8988T (cell line): ENCODE measurements at regions not wholly inside any gene's neighbourhood (a gene's known extent, or its start where the extent isn't known, plus 50 kb on each side); places are given as distances from the start of the nearest gene placed in this dataset.

Experiments
- DNase-seq: peaks from one replicate; pipeline ENCODE4 v3.0.0; 2011

DNA sequence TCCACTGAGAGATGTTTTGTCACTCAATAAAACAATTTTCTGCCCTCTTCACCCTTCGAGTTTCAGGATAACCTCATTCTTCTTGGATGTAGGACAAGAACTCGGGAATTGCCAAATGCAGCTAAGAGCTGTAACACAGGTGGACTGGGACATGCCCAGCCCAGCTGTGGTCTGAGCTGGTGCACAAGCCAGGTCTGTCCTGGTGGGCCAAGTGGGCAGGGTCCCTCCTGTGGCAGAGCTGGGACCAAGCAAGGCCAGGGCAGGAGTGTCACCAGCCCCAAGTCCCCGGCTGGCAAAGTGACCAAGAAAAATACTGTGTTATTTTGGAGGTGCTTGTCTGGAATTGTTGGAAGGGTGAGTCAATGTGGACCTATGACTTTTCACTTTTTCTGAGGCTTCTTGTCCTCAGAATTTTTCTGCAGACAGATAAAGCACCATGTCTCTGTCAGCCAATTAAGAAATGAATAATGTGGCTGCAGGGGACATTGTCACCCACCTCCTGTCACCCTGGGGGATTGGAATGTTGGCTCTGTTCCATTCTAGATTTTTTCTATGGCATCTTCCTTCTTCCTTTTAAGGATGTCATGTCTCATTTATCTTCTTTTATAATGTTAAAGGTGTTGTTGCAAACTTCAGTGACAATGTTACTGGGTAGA is 645.2 kb upstream of the EPHA6 start:
- DNase-seq: no peak

DNA sequence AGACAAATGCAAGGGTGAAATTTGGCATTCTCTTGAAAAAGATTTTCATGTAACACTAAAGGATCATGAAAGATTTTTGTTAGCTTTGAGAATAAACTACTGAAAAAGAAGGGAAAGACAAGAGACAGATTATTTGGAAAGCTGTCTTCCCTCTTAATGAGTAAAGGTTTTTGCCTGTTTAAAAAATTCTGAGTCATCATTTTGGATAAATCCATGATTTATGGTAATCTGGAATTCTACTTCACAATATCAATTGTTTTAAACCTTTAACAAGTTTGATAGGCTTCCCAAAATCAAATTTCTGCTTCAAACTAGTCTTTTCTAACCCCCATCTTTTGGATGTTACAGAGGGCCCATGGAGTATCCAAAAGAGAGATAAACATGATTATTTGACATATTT is 641.5 kb upstream of the EPHA6 start:
- DNase-seq: no peak

GRCh38 chr3:96175500-96175899 is 638.9 kb upstream of the EPHA6 start:
- DNase-seq: no peak

- DNase-seq: no peak
Observed at GRCh38 chr3:96182756-96183155, 631.6 kb upstream of the EPHA6 start.

DNA sequence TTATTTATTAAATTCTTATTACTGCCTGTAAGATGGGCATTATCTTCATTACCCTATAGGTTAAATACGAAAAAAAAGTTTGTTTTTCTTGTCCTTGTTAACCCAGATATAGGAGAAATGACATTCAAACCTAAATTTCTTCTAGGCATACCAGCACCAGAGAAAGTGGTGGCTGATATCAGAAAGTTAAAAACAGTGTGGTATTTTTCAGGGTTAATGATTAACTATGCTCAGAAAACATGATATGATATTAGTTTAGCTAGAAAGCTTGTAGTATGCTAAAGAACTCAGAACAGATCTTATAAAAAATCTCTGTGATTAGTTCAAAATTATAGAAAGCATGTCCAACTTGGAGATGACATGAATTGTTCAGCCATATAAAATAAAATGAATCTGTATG is 630.5 kb upstream of the EPHA6 start:
- no peak for DNase-seq

GRCh38 chr3:96190024-96190616 is 624.3 kb upstream of the EPHA6 start:
- DNase-seq: no peak

GRCh38 chr3:96192966-96193550 is 621.3 kb upstream of the EPHA6 start:
- no peak for DNase-seq

GRCh38 chr3:96200897-96201296 is 613.5 kb upstream of the EPHA6 start:
- DNase-seq: no peak

DNA sequence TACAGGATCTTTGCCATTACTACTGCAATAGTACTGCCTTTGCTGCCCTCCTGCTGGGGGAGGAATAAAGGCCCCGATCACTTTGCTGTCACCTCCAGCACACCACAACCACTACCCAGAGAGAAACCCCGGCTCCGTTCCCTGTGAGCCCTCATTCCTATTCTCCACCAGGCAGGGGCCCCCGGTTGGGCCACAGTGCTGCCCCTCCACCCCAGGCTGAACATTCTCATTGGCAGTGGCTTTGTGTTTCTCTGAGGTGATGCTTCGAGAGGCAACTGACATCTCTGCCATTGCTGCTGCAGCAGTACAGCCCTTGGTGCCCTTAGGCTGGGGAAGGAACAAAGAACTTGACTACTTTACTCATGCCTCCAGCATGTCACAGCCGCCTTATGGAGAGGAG is 612.9 kb upstream of the EPHA6 start:
- no peak for DNase-seq

GRCh38 chr3:96202181-96202580 is 612.2 kb upstream of the EPHA6 start:
- DNase-seq: no peak

GRCh38 chr3:96209699-96210098 is 604.7 kb upstream of the EPHA6 start:
- DNase-seq: no peak

GRCh38 chr3:96213393-96213792 is 601.0 kb upstream of the EPHA6 start:
- DNase-seq: no peak

- no peak for DNase-seq
Observed at GRCh38 chr3:96214941-96215340, 599.5 kb upstream of the EPHA6 start.

DNA sequence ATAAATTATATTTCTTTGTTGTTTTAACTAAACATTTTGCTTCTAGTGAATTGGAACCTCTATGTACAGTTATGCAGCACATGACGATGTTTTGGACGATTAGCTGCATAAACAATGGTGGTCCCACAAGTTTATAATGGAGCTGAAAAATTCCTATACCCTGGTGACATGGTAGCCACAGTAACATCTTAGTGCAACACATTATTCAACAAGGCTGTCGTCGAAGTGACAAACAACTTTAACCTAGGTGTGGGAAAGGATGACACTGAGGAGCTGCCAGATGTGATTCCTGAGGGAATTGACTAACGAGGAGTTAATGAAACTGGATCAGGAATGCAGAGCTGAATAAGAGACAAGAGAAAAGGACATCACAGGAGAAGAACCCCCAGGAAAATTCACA is 588.9 kb upstream of the EPHA6 start:
- DNase-seq: no peak

DNA sequence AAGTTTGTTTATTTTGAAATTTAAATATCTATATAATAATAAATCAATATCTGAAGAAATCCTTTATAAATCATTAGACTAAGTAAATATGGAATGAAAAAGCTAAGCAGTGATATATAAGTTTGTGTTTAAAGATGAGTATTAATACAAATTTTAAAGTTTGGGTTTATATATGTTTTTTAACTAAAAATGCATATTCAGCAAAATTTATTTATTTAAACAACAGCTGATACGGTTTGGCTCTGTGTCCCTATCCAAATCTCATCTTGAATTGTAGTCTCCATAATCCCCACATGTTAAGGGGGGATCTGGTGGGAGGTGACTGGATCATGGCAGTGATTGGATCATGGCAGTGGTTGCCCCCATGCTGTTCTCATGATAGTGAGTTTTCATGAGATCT is 580.7 kb upstream of the EPHA6 start:
- DNase-seq: no peak

GRCh38 chr3:96236522-96236921 is 577.9 kb upstream of the EPHA6 start:
- DNase-seq: no peak

DNA sequence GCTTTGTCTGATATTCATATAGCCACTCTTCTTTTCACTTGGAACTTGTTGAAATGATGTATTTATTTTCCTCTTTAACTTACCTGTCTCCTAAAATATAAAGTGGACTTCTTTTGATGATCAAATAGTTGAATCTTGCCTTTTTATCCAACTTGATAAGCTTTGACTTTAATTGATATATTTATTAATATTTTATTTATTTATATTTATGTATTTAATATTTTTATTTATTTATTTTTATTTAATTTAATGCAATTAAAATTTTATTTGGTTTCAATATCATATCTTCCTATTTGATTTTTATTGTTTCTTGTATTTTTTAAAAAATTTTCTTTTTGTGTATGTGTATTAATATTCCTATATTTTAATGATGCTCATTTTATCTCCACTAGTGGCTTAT is 555.1 kb upstream of the EPHA6 start:
- DNase-seq: no peak

- DNase-seq: no peak
Observed at GRCh38 chr3:96264701-96265100, 549.7 kb upstream of the EPHA6 start.

GRCh38 chr3:96266395-96267190 is 547.8 kb upstream of the EPHA6 start:
- DNase-seq: no peak

GRCh38 chr3:96267577-96267976 is 546.8 kb upstream of the EPHA6 start:
- DNase-seq: no peak

DNA sequence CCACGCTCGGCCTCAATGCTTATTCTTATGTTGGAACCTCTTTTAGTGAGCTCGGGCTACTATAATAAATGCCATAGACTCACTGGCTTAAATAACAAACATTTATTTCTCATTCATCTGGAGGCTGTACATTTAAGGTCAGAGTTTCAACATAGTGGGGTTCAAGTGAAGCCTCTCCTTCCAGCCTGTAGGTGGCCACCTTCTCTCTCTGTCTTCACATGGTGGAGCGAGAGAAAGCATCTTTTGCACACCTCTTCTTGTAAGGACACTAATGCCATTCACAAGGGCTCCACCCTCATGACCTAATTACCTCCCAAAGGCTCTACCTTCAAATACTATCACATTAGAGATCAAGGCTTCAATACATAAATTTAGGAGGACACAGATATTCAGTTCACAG is 520.3 kb upstream of the EPHA6 start:
- no peak for DNase-seq

DNA sequence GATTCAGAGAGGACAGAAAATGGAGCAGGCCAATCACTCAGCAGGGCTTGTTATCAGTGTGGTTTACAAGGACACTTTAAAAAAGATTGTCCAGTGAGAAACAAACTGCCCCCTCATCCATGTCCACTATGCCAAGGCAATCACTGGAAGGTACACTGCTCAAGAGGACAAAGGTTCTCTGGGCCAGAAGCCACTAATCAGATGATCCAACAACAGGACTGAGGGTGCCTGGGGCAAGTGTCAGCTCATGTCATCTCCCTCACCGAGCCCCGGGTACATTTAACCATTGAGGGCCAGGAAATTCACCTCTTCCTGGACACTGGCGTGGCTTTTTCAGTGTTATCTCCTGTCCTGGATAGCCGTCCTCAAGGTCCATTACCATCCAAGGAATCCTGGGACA is 513.7 kb upstream of the EPHA6 start:
- no peak for DNase-seq

- DNase-seq: no peak
Observed at GRCh38 chr3:96319166-96319565, 495.2 kb upstream of the EPHA6 start.

GRCh38 chr3:96324087-96324486 is 490.3 kb upstream of the EPHA6 start:
- DNase-seq: no peak
